ENCODE measurements at regions not wholly inside any gene's neighbourhood (a gene's known extent, or its start where the extent isn't known, plus 50 kb on each side); places are given as distances from the start of the nearest gene placed in this dataset.

DNA sequence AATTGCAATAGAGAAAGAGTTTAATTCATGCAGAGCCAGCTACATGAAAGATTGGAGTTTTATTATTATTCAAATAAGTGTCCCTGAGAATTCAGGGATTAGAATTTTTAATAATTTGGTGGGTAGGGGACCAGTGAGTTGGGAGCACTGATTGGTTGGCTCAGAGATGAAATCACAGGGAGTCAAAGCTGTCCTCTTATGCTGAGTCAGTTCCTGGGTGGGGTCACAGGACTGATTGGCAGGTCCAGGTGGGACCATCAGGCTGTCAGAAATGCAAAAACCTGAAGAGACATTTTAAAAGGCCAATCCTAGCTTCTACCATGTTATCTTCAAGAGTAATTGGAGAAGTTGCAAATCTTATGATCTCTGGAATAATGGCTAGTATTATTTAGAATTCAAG is 56.0 kb upstream of the KAT6B start (continued):
- TF ChIP-seq C11orf30 (IDR thresholded peaks at IDR 0.05; ENCODE audit: low read depth) (peak; percentile 80), ZNF224 (CRISPR knock-in tag; IDR thresholded peaks at IDR 0.05) (no peak), ZNF232 (CRISPR knock-in tag; IDR thresholded peaks at IDR 0.05) (no peak), SRSF3 (IDR thresholded peaks at IDR 0.05; ENCODE audit: insufficient read depth, low read length) (no peak), MAFG (tag; conservative IDR thresholded peaks at IDR 0.05) (peak; percentile 35; the same call in 1 of the 2 replicates), TRIM24 (IDR thresholded peaks at IDR 0.05) (no peak), ZNF76 (CRISPR knock-in tag; IDR thresholded peaks at IDR 0.05; ENCODE audit: borderline replicate concordance) (no peak), ZNF75A (CRISPR knock-in tag; IDR thresholded peaks at IDR 0.05) (no peak), KLF6 (CRISPR knock-in tag; IDR thresholded peaks at IDR 0.05; ENCODE audit: borderline replicate concordance) (no peak), MAFF (IDR thresholded peaks at IDR 0.05; ENCODE audit: low read length) (peak; percentile 40; the same call in 1 of the 2 replicates), HIVEP1 (CRISPR knock-in tag; IDR thresholded peaks at IDR 0.05) (no peak), RBM22 (IDR thresholded peaks at IDR 0.05; ENCODE audit: low read depth, low read length, poor library complexity, severe bottlenecking) (no peak), RBM39 (optimal IDR thresholded peaks at IDR 0.05; ENCODE audit: low read depth, low read length) (no peak)
- TF ChIP-seq, protein P1, sequence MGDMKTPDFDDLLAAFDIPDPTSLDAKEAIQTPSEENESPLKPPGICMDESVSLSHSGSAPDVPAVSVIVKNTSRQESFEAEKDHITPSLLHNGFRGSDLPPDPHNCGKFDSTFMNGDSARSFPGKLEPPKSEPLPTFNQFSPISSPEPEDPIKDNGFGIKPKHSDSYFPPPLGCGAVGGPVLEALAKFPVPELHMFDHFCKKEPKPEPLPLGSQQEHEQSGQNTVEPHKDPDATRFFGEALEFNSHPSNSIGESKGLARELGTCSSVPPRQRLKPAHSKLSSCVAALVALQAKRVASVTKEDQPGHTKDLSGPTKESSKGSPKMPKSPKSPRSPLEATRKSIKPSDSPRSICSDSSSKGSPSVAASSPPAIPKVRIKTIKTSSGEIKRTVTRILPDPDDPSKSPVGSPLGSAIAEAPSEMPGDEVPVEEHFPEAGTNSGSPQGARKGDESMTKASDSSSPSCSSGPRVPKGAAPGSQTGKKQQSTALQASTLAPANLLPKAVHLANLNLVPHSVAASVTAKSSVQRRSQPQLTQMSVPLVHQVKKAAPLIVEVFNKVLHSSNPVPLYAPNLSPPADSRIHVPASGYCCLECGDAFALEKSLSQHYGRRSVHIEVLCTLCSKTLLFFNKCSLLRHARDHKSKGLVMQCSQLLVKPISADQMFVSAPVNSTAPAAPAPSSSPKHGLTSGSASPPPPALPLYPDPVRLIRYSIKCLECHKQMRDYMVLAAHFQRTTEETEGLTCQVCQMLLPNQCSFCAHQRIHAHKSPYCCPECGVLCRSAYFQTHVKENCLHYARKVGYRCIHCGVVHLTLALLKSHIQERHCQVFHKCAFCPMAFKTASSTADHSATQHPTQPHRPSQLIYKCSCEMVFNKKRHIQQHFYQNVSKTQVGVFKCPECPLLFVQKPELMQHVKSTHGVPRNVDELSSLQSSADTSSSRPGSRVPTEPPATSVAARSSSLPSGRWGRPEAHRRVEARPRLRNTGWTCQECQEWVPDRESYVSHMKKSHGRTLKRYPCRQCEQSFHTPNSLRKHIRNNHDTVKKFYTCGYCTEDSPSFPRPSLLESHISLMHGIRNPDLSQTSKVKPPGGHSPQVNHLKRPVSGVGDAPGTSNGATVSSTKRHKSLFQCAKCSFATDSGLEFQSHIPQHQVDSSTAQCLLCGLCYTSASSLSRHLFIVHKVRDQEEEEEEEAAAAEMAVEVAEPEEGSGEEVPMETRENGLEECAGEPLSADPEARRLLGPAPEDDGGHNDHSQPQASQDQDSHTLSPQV (IDR thresholded peaks at IDR 0.05), result no peak
- TF ChIP-seq, protein P2, sequence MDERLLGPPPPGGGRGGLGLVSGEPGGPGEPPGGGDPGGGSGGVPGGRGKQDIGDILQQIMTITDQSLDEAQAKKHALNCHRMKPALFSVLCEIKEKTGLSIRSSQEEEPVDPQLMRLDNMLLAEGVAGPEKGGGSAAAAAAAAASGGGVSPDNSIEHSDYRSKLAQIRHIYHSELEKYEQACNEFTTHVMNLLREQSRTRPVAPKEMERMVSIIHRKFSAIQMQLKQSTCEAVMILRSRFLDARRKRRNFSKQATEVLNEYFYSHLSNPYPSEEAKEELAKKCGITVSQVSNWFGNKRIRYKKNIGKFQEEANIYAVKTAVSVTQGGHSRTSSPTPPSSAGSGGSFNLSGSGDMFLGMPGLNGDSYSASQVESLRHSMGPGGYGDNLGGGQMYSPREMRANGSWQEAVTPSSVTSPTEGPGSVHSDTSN (CRISPR knock-in tag; IDR thresholded peaks at IDR 0.05; ENCODE audit: low read depth), result no peak
- TF ChIP-seq, protein P2 (tag; conservative IDR thresholded peaks at IDR 0.05; ENCODE audit: low read depth), result 0 out of 2 replicates have a peak, but pooled peaks have one; percentile 17
- TF ChIP-seq, protein P3, sequence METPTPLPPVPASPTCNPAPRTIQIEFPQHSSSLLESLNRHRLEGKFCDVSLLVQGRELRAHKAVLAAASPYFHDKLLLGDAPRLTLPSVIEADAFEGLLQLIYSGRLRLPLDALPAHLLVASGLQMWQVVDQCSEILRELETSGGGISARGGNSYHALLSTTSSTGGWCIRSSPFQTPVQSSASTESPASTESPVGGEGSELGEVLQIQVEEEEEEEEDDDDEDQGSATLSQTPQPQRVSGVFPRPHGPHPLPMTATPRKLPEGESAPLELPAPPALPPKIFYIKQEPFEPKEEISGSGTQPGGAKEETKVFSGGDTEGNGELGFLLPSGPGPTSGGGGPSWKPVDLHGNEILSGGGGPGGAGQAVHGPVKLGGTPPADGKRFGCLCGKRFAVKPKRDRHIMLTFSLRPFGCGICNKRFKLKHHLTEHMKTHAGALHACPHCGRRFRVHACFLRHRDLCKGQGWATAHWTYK (CRISPR knock-in tag; IDR thresholded peaks at IDR 0.05), result no peak
- TF ChIP-seq, protein P4, sequence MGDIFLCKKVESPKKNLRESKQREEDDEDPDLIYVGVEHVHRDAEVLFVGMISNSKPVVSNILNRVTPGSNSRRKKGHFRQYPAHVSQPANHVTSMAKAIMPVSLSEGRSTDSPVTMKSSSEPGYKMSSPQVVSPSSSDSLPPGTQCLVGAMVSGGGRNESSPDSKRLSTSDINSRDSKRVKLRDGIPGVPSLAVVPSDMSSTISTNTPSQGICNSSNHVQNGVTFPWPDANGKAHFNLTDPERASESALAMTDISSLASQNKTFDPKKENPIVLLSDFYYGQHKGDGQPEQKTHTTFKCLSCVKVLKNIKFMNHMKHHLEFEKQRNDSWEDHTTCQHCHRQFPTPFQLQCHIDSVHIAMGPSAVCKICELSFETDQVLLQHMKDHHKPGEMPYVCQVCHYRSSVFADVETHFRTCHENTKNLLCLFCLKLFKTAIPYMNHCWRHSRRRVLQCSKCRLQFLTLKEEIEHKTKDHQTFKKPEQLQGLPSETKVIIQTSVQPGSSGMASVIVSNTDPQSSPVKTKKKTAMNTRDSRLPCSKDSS (IDR thresholded peaks at IDR 0.05; ENCODE audit: low read depth, partially characterized antibody), result no peak
